ENCODE measurements at regions not wholly inside any gene's neighbourhood (a gene's known extent, or its start where the extent isn't known, plus 50 kb on each side); places are given as distances from the start of the nearest gene placed in this dataset.

DNA sequence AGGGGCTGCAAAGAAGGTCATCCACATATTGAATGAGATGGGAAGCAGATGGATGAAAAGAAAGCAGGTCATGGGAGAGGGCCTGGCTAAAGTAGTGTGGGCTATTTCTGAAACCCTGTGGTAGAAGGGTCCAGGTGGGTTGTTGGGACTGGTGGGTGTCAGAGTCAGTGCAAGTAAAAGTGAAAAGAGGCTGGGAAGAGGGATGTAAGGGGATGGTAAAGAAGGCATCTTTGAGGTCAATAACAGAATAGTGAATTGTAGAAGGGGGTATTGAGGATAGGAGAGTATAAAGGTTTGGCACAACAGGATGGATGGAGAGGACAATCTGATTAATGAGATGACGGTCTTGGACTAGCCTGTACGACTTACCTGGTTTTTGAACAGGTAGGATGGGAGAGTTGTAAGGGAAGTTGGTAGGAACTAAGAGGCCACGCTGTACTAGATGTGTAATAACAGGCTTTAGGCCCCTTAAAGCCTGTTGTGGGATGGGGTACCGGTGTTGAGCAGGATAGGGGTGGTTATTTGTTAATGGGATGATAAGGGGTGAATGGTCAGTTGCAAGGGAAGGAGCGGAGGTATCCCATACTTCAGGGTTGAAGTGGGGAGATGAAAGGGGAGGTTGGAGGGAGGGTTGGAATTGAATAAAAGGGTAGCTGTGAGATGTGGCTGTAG lies 748.9 kb upstream of the ADGRB3 start:
- no peak for DNase-seq (ENCODE audit: low spot score in 2 of 2)
- Histone ChIP-seq H3K4me1 (no peaks in the 10 kb centered on the region), H3K27me3 (no peaks in the 10 kb centered on the region), H3K36me3 (no peaks in the 10 kb centered on the region), H3K4me3 (no peak overlapping the region), H3K27ac (no peak overlapping the region), H3K9me3 (peaks cover 0 to 3% of the 10 kb centered on the region in 2 donors)
- TF ChIP-seq, protein P1, sequence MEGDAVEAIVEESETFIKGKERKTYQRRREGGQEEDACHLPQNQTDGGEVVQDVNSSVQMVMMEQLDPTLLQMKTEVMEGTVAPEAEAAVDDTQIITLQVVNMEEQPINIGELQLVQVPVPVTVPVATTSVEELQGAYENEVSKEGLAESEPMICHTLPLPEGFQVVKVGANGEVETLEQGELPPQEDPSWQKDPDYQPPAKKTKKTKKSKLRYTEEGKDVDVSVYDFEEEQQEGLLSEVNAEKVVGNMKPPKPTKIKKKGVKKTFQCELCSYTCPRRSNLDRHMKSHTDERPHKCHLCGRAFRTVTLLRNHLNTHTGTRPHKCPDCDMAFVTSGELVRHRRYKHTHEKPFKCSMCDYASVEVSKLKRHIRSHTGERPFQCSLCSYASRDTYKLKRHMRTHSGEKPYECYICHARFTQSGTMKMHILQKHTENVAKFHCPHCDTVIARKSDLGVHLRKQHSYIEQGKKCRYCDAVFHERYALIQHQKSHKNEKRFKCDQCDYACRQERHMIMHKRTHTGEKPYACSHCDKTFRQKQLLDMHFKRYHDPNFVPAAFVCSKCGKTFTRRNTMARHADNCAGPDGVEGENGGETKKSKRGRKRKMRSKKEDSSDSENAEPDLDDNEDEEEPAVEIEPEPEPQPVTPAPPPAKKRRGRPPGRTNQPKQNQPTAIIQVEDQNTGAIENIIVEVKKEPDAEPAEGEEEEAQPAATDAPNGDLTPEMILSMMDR (IDR thresholded peaks at IDR 0.05): no peak
- intact Hi-C loops (cut with DNase I): no loop called here

DNA sequence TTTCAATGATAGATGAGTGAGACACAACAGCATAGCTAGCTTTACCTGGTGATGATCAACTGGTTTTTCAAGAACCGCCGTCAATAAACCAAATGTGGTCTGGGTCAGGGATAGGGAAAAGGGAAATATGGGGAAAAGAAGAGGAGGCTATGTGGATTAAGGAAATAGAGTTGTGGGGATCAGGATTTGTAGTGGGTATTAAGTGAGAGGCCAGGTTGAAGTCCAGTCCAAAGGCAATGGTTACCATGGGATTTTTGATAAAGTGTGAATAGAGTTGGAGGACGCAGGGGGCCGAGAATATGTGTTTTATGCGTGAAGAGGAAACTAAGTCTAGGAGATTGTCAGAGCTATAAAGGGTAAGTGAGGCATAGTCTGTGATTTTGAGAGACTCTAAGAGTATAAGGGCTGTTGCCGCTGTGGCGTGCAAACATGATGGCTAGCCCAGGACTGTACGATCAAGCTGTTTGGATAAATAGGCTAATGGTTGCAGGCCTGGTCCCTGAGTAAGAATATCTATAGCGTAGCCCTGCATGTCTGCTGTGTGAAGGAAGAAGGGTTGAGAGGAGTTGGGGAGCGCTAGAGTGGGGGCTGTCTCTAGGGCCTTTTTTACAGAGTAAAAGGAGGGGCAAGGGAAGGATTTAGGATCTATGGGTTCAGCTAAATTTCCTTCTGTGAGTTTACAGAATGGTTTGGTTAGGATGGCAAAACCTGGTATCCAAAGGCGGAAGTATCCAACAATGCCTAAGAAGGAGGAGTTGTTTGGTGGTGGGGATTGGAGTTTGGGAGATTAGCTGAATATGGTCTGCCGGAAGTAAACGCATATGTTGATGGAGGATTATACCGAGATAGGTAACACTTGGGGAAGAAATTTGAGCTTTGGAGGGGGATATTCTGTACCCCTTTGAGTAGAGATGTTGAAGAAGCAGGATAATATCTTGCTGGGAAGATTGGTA lies 749.7 kb upstream of the ADGRB3 start:
- H3K9me3 ChIP-seq: peaks cover 0 to 3% of the 10 kb centered on the region in 2 donors
- TF ChIP-seq, protein P1 (IDR thresholded peaks at IDR 0.05): no peak
- no peaks in the 10 kb centered on the region for H3K27me3 ChIP-seq
- intact Hi-C loops (cut with DNase I): no loop called here
- no peaks in the 10 kb centered on the region for H3K36me3 ChIP-seq
- no peak overlapping the region for H3K4me3 ChIP-seq
- DNase-seq (ENCODE audit: low spot score in 2 of 2): no peak
- H3K4me1 ChIP-seq: no peaks in the 10 kb centered on the region
- no peak overlapping the region for H3K27ac ChIP-seq

DNA sequence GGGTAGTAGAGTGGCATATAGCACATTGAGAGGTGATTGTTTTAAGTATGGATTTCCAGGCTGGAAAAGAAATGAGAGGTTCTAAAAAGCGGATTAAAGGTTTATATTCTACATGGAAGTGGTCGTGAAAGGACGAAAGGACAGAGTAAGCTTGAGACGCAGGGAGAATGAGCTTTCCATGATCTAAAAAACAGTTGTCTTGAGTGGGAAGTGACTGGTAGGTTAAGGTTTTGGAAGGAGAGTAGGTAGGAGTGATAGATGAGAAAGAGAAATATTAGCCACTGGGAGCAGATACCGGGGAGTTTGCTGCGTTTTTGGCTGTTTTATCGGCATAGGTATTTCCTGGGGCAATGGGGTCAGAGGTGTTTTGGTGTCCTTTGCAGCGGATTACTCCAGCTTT lies 750.6 kb upstream of the ADGRB3 start:
- Histone ChIP-seq H3K4me3 (no peak overlapping the region), H3K36me3 (no peaks in the 10 kb centered on the region), H3K9me3 (peaks cover 0 to 3% of the 10 kb centered on the region in 2 donors), H3K27ac (no peak overlapping the region), H3K27me3 (no peaks in the 10 kb centered on the region), H3K4me1 (no peaks in the 10 kb centered on the region)
- TF ChIP-seq, protein P1 (IDR thresholded peaks at IDR 0.05): no peak
- intact Hi-C loops (cut with DNase I): no loop called here
- DNase-seq (ENCODE audit: low spot score in 2 of 2): no peak

DNA sequence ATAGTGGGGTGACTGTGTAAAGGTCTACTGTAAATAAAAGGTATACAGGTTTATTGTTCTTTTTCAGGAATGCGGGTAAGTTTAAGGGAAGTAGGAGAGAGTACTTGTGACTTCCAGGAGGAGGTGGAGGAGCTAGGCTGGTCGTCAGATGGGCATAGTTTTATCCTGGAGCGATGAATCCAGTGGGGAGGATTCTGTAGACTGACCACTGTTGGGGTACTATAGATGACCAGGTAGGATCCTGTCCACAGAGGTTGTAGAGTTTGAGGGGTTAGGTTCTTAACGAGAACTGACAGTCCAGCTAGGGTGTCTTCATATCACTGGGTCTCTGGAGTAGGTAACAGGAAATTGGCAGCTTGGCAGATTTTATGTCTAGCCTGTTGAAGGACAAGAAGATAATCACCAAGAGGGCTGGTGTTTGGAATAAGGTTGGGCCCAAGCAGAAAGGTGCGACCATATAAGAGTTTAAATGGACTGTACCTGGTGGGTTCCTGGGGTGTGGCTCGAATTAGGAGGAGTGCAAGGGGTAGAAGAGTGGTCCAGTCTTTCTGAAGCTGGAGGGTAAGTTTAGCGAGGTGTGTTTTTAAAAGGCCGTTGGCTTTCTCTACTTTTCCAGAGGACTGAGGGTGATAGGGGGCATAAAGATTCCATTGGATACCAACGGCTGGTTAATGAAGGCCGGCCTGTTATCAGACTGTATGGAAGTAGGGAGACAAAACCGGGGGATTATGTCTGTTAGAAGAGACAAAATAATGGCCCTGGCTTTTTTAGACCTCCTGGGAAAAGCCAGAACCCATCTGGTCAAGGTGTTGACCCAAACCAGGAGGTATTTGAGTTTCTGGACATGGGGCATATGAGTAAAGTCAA lies 751.3 kb upstream of the ADGRB3 start:
- no peak for DNase-seq (ENCODE audit: low spot score in 2 of 2)
- H3K9me3 ChIP-seq: peaks cover 0 to 3% of the 10 kb centered on the region in 2 donors
- H3K4me1 ChIP-seq: no peaks in the 10 kb centered on the region
- intact Hi-C loops (cut with DNase I): no loop called here
- H3K4me3 ChIP-seq: no peak overlapping the region
- no peaks in the 10 kb centered on the region for H3K36me3 ChIP-seq
- TF ChIP-seq, protein P1 (IDR thresholded peaks at IDR 0.05): no peak
- H3K27me3 ChIP-seq: no peaks in the 10 kb centered on the region
- H3K27ac ChIP-seq: no peak overlapping the region

Measured in ascending aorta (tissue), 2 donors.